ENCODE measurements at regions not wholly inside any gene's neighbourhood (a gene's known extent, or its start where the extent isn't known, plus 50 kb on each side); places are given as distances from the start of the nearest gene placed in this dataset.
"Not testable (repeated sequence)": the region's sequence is repeated elsewhere in the genome, so short reads cannot be mapped to it uniquely, and the experiment has no call there.

- no peak for DNase-seq
These were observed 54.3 kb downstream of the HAND2 start for GRCh38 chr4:173475751-173476150.

- no peak for DNase-seq
These were observed 60.4 kb downstream of the HAND2 start for GRCh38 chr4:173469622-173470021.

GRCh38 chr4:173468314-173468713 is 61.7 kb downstream of the HAND2 start:
- no peak for DNase-seq

GRCh38 chr4:173466101-173466500 is 63.9 kb downstream of the HAND2 start:
- no peak for DNase-seq

- DNase-seq = no peak
These were observed 65.5 kb downstream of the HAND2 start for GRCh38 chr4:173464481-173464880.

- DNase-seq = no peak
These were observed 64.9 kb upstream of the SCRG1 start for GRCh38 chr4:173463816-173464215.

- no peak for DNase-seq
These were observed 62.3 kb upstream of the SCRG1 start for GRCh38 chr4:173461170-173461569.

- DNase-seq = no peak
These were observed 60.9 kb upstream of the SCRG1 start for GRCh38 chr4:173459857-173460256.

GRCh38 chr4:173457893-173458292 is 59.0 kb upstream of the SCRG1 start:
- DNase-seq = no peak

GRCh38 chr4:173451435-173451834 is 52.5 kb upstream of the SCRG1 start:
- not testable (repeated sequence) for DNase-seq

GRCh38 chr4:173450281-173450680 is 51.4 kb upstream of the SCRG1 start:
- no peak for DNase-seq

GRCh38 chr4:173449380-173449717 is 50.4 kb upstream of the SCRG1 start:
- peak; percentile 1 for DNase-seq

GRCh38 chr4:173448608-173449379 is 49.9 kb upstream of the SCRG1 start:
- peak; percentile 24 for DNase-seq

All from eye (tissue), 1 donor.